ENCODE measurements at regions not wholly inside any gene's neighbourhood (a gene's known extent, or its start where the extent isn't known, plus 50 kb on each side); places are given as distances from the start of the nearest gene placed in this dataset.
"Not testable (repeated sequence)": the region's sequence is repeated elsewhere in the genome, so short reads cannot be mapped to it uniquely, and the experiment has no call there.

DNA sequence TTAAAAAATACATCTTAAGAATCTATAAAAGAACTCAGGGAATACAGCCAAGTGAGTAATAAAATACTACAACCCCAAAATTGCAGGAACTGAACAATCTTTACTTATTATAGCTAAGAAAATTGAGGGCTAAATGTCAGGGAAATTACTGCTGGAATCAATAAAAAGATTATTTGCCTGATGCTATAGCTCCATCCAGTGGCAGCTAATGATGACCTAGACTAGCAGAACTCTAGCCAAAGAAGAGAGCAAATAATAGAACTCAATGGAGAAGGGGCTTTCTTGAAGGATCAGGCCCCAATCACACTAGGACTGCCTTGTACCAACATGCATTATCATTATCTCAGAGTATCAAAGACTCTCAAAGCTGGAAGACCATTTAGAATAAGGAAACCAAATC lies 85.0 kb upstream of the FAM241A start:
- no peak for DNase-seq

DNA sequence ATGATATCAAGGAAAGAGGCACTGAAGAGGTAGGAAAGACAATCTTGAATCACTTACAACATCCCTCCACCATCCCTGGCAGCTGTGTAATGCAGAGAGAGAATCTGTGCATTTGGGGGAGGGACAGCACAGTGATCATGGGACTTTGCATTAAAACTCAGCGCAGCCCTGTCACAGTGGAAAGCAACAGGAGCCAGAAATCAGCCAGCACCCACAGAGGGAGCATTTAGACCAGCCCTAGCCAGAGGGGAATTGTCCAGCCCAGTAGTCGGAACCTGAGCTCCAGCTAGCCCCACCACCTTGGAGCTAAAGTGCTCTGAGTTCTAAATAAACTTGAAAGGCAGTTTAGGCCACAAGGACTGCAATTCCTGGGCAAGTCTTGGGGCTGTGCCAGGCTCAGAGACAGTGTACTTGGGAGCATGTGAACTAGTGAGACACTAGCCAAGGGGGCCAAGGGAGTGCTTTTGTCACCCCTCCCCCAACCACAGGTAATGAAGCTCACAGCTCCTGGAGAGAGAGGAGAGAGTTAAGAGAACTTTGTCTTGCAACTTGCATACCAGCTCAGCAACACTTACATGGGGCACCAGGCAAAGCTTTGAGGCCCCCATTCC lies 83.9 kb upstream of the FAM241A start:
- no peak for DNase-seq

DNA sequence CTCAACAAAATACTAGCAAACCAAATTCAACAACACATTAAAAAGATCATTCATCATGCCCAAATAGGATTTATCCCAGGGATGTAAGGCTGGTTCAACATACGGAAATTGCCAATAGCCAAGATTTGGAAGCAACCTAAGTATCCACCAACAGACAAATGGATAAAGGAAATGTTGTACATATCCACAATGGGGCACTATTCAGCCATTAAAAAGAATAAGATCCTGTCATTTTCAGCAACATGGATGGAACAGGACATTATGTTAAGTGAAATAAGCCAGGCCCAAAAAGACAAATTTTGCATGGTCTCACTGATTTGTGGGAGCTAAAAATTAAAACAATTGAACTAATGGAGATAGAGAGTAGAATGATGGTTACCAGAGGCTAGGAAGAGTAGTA lies 82.0 kb upstream of the FAM241A start:
- DNase-seq = no peak

- no peak for DNase-seq
Measured at GRCh38 chr4:112069110-112069509, 76.1 kb upstream of the FAM241A start.

GRCh38 chr4:112073181-112073580 lies 72.1 kb upstream of the FAM241A start:
- DNase-seq = no peak

DNA sequence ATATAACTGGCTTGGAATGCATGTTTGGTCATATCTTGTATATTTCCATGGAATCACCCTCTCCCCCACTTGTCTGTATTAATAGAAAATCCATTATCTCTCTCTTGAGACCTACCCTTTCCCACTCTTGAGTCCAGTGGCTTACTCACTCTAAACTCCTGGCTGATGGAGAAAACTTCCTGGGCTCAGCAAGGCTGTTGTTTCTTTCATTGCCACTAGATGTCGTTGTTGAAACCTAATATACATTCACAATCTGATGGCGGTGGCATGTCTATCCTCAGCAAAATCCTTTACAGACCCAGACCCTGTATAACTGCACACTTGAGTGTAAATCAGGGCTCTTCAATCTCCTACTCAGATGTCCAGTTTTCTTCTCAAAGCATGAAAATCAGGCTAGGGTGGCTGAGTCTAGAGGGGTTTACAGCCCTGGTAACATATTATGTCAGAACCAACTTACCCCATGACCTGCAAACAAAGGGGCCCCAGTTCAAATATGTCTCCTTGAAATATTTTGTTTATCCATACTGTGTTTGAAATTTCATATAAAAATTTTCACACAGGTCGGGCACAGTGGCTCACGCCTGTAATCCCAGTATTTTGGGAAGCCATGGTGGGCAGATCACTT lies 70.0 kb upstream of the FAM241A start:
- no peak for DNase-seq

- DNase-seq = no peak
Measured at GRCh38 chr4:112075906-112076305, 69.3 kb upstream of the FAM241A start.

DNA sequence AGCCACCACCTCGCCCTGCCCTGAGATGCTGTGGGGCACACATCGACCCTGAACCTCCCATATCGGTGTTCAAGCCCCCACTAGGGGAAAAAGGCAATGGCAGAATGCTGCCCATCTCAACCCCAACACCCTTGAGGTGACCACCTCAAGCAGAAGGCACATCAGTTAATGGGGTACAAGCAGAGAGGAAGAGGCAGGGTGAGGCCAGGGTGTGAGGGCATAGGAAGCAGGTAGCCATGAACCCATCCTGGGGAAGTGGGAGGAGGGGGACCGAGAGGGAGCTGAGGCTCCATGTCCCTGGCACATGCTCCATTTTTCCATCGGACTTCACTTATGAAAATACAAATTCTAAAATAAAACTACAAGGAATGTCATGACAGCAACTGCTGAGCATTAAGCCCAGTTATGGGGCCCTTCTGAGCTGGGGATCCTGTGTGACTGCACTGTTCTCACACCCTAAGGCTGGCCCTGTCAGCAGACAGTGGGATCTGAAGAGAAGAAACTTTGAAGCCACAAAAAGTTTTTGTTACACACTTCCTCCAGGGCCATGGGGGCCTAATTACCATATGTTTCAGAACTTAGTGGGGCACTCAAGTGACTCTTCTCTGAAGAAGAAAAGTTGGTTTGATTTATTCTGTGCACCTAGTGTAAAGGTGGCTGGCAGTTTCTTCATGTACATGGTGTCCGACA lies 68.2 kb upstream of the FAM241A start:
- DNase-seq = no peak

GRCh38 chr4:112077743-112078142 lies 67.5 kb upstream of the FAM241A start:
- DNase-seq = no peak

GRCh38 chr4:112082954-112083586 lies 62.2 kb upstream of the FAM241A start:
- no peak for DNase-seq

- no peak for DNase-seq
Measured at GRCh38 chr4:112083587-112084347, 61.5 kb upstream of the FAM241A start.

- no peak for DNase-seq
Measured at GRCh38 chr4:112085156-112086035, 59.9 kb upstream of the FAM241A start.

DNA sequence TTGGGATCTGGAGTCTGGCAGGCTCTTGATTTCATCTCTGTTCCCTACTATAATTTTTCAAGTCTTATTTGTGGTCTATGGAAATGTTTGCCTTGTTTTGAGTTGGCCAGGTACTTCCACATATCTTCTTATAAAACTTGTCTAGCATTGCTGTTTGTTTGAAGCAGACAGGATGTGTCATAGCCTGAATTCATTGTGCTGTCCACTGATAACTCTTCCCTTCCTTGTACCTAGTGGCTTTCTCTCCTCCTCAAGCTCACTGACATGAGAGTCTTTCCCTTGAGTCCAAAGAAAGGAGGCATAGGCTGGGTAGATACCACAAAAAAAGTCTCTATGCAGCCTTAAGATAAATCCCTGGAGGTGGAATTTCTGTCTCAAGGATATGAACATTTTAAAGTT lies 59.2 kb upstream of the FAM241A start:
- DNase-seq = no peak

DNA sequence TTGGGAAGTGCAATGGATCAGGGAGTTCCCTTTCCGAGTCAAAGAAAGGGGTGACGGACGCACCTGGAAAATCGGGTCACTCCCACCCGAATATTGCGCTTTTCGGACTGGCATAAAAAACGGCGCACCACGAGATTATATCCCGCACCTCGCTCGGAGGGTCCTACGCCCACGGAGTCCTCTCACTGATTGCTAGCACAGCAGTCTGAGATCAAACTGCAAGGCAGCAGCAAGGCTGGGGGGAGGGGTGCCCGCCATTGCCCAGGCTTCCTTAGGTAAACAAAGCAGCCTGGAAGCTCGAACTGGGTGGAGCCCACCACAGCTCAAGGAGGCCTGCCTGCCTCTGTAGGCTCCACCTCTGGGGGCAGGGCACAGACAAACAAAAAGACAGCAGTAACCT lies 58.6 kb upstream of the FAM241A start:
- not testable (repeated sequence) for DNase-seq

GRCh38 chr4:112092330-112092729 lies 52.9 kb upstream of the FAM241A start:
- not testable (repeated sequence) for DNase-seq

GRCh38 chr4:112093636-112094202 lies 51.5 kb upstream of the FAM241A start:
- no peak for DNase-seq

DNA sequence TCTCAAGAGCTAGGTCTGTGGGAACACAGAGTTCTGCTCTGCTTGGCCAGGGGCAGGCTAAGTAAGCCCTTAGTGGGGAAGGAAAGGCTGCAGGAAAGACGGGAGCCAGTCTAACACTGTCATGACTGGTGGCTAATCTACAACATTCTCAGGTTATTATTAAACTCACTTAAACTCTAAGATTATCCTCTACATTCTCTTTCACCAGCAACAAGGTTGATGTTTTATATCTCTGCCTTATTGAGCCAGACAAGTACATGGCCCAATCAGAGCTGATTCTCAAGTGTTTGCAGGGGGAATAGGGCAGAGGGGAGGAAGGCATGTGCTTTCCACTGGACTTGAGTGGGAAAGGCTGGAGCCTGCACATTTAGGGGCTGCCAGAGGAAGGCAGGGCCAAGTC lies 50.9 kb upstream of the FAM241A start:
- DNase-seq = no peak
